GM18867 (cell line): ENCODE measurements at regions not wholly inside any gene's neighbourhood (a gene's known extent, or its start where the extent isn't known, plus 50 kb on each side); places are given as distances from the start of the nearest gene placed in this dataset.

Source experiments
- ATAC-seq: cut with Tn5 transposase; IDR thresholded peaks from one replicate; pipeline ENCODE4 v1.9.1; 2021; ENCODE audit warnings: mild to moderate bottlenecking, moderate library complexity; ENCODE audit not compliant: unreplicated experiment

DNA sequence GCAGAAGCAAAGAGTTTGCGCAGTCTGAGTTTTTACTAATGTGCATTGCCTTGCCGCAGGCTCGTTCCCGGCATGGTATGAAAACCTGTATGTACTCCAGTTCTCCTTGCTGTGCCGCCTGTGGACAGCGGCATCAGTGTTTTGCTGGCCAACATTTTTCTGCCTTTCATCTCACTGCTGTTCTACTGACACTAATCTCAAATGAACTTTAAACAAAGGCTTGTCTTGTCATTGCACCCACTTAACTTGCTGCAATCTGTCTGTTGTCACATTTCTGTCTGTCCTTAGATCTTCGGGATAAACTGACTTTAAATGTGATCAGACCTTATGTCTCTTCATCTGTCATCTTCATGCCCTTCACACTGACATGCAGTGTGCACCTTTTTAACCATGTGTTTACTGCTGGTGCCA, 71.7 kb upstream of the ZNRF2 start:
- no peak for ATAC-seq

DNA sequence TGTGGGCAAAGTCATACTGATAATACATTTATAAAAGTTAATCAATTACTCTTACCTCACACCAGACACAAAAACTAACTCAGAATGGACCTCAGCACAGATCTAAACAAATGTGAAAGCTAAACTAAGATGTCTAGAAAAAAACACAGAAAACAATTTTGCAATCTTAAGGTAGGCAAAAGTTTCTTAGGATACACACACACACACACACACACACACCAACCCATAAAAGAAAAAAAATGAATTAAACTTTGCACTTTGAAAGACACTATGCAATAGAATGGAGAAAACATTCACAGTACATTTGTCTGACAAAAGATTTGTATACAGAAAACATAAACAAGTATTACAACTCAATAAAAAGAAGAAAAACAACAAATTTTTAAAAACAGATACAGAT, 70.8 kb upstream of the ZNRF2 start:
- no peak for ATAC-seq

DNA sequence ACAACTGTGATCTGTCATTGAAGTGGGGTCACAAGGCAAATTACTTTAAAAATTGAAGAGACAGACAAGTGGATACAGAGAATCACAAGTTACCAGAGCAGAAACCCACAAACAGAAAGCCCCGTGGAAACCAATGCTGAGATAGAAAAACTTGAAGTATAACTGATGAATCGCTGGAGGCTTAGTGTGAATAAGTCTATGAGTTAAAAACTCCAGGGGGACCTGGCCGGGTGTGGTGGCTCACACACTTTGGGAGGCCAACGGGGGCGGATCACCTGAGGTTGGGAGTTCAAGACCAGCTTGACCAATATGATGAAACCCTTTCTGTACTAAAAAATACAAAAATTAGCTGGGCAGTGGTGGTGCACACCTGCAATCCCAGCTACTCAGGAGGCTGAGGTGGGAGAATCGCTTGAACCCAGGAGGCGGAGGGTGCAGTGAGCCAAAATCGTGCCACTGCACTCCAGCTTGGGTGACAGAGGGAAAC, 69.7 kb upstream of the ZNRF2 start:
- ATAC-seq, result peak; percentile 81

DNA sequence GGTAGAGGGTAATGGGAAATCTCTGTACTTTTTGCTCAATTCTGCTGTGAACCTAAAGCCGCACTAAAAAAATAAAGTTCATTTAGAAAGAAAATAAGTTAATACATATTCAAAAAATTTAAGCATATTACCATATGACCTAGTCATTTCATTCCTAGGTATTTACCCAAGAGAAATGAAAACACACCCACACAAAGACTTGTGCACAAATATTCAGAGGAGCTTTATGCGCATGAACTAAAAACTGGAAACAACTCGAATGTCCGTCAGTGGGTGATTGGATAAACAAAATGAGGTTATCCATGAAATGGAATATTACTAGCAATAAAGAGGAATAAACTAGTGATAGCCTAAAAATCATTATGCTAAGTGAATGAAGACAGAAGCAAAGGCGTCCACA, 62.6 kb upstream of the ZNRF2 start:
- ATAC-seq, result no peak

DNA sequence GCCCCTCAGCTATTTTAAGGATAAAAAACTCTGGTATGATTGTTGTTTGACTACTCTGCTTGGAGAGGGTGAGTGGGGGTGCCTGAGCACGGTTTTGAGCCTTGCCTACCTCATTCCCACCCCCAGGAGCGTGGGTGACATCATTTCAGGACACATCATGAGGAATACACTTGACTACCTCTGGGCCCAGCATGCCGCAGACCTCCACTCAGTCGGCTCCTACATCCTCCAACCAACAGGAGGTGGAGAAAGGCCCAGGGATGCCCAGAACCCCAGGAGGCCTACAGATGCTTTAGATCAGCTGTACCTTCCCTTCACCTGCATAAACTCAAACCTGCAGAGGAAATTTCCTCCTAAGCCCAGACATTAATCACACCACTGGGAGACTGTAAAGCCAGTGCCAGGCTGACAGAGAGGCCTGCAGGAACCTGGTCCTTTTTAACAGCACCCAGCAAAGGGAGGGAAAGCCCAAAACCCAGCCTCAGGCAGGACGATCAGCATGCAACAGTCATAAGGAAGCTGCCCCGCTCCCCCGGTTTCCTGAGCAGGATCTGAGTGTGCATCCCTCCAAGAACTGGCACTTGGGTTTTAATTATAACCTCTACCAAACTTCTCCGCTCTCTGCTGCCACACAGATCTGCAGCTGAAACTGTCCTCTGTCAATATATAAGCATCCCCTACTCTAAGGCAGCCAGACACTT, 61.7 kb upstream of the ZNRF2 start:
- no peak for ATAC-seq

DNA sequence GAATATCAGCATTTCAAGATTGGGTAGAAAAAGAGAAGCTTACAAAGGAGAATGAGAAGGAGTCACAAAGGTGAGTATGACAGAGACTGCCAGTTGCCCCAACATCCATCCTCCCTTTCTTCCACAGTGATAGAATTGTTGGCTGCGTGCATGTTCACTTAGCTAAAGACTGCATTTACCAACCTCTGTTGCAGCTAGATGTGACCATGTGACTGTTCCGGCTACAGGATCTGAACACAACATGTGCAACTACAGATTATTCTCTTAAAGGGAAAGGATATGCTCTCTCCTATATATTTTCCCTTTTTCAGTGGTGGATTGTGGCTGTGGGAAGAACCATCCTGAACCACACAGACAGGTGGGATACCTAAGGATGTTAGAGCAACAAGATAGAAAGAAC, 60.5 kb upstream of the ZNRF2 start:
- no peak for ATAC-seq

DNA sequence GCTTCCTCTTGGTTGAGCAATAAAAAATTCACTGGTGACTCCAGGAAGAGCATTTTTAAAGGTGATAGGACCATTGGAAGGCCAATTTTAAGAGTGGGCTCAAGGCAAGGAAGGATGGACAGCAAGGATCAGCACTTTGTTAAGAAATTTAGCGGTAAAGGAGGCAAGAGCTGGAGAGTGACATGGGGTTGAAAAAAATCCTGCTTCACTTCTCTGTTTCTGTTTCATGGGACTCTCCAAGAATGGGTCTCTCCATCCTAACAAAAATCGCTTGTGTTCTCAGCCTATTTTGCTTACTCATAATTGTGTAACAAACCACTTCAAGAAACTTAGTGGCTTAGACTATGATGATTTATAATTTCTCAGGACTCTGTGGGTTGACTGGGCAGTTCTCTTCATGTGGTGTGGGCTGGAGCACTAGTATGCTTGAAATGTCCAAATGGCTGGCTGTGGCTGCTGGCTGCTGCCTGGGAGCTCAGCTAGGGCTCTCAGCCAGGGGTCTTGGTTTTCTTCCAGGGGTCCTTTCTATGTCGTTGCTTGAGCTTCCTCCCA, 59.8 kb upstream of the ZNRF2 start:
- ATAC-seq, result peak; percentile 48

DNA sequence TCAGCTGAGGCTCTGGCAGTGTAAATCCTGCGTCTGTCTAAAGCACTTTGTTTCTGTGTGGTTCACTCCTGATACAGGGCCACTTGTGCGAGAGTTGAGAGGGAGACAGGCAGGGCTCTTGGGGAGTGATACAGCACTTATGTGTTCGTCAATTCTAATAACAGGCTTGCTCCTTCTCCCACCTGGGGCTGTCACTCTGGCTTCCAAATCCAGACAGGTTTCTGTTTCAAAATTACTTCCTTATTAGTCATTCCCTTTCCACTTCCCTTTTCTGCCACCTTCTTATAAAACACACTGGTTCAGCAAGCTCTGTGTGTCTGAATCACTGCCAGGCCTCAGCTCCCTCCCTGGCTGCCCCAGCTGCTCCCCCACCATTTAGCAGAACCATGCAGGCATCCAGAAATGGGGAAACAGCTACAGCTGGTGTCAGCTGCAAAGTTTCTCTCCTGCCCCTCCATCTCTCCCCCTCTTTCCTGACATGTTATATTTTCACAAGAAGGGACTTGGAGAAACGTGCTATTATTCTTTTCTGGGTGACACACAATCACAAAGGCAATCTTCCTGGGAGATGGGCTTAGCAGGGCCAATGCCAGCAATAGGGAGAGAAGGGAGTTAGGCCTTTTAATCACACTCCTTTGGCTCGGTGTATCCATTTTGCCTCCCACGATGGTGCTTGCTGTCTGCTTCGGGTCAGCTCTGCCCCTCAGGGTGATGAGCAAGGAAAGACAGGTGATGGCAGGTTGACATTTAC, 58.4 kb upstream of the ZNRF2 start:
- peak; percentile 82 for ATAC-seq

DNA sequence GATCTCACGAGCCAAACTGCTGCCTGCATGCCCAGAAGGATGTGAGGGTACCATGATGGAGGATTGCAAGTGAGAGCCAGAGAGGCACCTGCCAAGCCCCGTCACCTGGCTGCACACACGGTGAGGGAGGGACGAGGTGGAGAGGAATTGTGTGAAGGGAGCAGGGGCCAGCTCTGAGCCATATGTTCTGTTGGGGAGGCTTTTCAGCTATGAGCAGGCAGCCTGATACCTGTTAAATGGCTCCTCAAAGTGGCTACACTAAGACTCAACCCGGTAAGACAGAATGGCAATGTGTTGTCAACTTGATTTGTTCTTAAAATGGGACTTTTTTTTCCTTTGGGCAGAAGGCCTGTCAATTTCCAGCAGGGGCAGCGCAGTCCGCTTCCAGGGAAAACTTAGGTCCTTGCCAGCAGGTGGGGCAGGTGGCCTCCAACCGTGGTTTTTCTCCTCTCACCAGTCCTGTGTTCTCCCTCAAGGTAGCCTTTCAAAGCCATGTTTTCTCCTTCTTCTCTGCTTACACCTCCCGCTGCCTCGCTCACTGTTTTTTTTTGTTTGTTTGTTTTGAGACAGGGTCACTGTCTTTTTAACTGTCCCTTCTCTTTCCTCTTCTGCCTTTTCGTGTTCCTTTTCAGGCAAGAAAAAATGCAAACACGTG, 57.7 kb upstream of the ZNRF2 start:
- ATAC-seq, result no peak

DNA sequence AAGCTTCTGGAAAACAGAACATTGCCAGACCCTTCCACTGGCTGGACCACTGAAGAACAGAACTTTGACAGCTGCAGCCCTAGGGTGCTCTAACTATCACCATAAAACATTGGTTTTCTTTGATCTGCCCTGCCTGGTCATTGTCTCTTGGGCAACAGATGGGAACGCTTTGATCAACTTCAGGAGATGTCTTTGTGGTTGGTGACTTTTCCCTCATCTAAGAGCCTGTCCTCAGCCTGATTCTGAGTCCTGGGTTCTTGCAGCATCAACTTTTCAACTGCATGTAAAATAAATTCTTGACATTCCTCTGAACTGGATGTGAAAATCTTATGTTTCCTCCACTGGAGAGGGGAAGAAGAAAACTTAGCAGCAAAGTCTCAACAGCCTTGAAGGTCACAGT, 53.1 kb upstream of the ZNRF2 start:
- no peak for ATAC-seq

DNA sequence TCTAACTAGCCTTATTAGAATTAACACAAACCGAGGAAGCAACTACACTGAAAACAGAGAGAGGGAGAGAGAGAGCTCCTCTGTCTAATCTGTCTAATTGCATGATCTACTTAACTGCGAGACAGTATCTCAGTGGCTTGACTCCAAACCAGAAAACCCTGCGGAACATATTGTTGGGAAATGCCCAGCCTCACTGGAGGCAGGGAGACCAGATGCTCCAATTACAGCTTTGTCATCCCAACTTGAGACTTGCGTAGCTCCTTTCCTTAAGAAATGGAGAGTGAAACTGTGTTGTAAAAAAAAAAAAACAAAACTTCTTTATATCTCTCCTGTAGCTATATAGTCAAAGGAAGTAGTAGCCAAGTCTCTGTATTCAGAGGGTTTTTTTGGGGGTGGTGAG, 52.0 kb upstream of the ZNRF2 start:
- no peak for ATAC-seq
